ENCODE measurements at regions not wholly inside any gene's neighbourhood (a gene's known extent, or its start where the extent isn't known, plus 50 kb on each side); places are given as distances from the start of the nearest gene placed in this dataset.

DNA sequence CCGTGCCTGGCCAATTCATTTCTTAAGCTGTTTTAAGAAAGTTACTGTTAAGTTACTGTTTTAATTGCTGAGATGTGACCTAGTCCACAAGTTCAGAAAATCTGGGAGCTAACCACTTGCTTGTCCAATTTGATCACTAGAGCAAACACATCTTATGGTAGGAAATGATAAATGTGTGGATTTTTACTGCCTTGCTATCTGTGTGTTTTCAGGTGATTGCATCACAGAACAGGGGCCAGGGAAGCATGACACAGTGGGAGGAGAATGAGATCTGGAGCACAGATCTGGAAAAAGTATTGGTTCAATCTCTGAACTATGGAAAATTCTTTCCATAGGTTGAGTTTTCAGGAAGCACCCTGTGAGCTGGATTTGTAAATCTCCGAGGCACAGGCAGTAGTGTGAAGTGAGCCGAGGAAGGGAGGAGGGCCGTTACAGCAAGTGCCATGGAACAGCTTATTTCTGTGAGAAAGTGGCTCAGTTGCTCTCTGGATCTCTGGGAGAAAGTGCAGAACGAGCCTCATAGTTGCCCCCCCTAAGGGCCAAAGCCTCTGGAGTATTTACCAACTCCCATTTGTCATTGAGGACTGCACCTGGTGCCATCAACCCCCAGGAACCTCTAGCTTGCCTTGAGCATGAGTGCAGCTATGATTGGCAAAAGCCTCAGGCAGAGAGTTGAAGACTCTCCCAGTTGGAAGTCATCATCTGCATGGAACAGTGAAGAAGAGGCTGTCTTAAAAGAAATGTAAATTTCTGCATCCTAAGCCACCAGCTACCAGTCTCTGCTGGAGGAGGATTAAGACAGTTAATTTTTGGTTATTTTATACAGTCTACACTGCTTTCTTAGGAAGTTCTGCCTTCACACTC lies 161.8 kb upstream of the CLINT1 start:
- Histone ChIP-seq H3K27ac (ENCODE audit: low read depth in 1 of 2, low read length in 1 of 2) (no peak overlapping the region), H3K36me3 (ENCODE audit: control insufficient read depth in 4 of 4, insufficient read depth in 4 of 4, low read length in 4 of 4) (no peaks in the 10 kb centered on the region), H3K9me3 (ENCODE audit: control insufficient read depth in 4 of 4, insufficient read depth in 3 of 4, low read length in 3 of 4) (peaks cover 0 to 3% (median 0%) of the 10 kb centered on the region in 4 donors), H3K4me1 (ENCODE audit: control insufficient read depth in 5 of 5, insufficient read depth in 5 of 5, low read length in 5 of 5) (no peaks in the 10 kb centered on the region), H3K4me3 (no peak overlapping the region), H3K9ac (ENCODE audit: insufficient read depth in 1 of 2, low read length in 2 of 2) (no peak overlapping the region), H3K27me3 (ENCODE audit: control insufficient read depth in 3 of 3, insufficient read depth in 3 of 3, low read length in 2 of 3) (no peaks in the 10 kb centered on the region)
- TF ChIP-seq, protein P1, sequence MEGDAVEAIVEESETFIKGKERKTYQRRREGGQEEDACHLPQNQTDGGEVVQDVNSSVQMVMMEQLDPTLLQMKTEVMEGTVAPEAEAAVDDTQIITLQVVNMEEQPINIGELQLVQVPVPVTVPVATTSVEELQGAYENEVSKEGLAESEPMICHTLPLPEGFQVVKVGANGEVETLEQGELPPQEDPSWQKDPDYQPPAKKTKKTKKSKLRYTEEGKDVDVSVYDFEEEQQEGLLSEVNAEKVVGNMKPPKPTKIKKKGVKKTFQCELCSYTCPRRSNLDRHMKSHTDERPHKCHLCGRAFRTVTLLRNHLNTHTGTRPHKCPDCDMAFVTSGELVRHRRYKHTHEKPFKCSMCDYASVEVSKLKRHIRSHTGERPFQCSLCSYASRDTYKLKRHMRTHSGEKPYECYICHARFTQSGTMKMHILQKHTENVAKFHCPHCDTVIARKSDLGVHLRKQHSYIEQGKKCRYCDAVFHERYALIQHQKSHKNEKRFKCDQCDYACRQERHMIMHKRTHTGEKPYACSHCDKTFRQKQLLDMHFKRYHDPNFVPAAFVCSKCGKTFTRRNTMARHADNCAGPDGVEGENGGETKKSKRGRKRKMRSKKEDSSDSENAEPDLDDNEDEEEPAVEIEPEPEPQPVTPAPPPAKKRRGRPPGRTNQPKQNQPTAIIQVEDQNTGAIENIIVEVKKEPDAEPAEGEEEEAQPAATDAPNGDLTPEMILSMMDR (IDR thresholded peaks at IDR 0.05; ENCODE audit: control extremely low read depth, extremely low read depth) = no peak
- DNase-seq = no peak
- 71 to 83% methylated on average over 5 of the region's 5 CpGs for WGBS, 2 donors
- ATAC-seq (ENCODE audit: insufficient read depth, low FRiP score) = no peak

DNA sequence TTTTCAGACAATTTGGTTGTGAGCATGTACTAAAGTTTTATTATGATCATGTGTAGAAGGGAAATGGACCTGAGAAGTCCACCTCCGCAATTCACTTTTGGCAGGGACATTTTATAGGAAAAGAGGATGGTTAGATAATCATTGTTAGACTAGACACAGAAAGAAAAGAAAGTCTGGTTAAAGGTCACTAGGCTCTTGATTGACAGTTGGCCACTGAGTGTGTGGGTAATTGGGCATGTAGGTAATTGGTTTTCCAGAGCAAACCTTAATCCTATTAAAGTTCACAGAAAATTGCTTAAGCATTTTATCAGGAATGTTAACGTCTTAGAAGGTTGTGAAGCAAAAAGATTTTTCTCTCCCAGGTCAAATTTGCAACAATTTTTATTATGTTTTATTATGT lies 158.5 kb upstream of the CLINT1 start:
- WGBS, 2 donors = 82% methylated on average over 2 of the region's 2 CpGs
- peaks cover 0 to 3% (median 0%) of the 10 kb centered on the region in 3 donors for H3K27me3 ChIP-seq (ENCODE audit: control insufficient read depth in 3 of 3, insufficient read depth in 3 of 3, low read length in 2 of 3)
- ATAC-seq (ENCODE audit: insufficient read depth, low FRiP score) (no peak), DNase-seq (no peak)
- no peaks in the 10 kb centered on the region for H3K9me3 ChIP-seq (ENCODE audit: control insufficient read depth in 4 of 4, insufficient read depth in 3 of 4, low read length in 3 of 4)
- no peak overlapping the region for H3K4me3 ChIP-seq
- TF ChIP-seq, protein P1 (IDR thresholded peaks at IDR 0.05; ENCODE audit: control extremely low read depth, extremely low read depth) = no peak
- no peaks in the 10 kb centered on the region for H3K4me1 ChIP-seq (ENCODE audit: control insufficient read depth in 5 of 5, insufficient read depth in 5 of 5, low read length in 5 of 5)
- H3K27ac ChIP-seq (ENCODE audit: low read depth in 1 of 2, low read length in 1 of 2) = no peak overlapping the region
- no peaks in the 10 kb centered on the region for H3K36me3 ChIP-seq (ENCODE audit: control insufficient read depth in 4 of 4, insufficient read depth in 4 of 4, low read length in 4 of 4)
- no peak overlapping the region for H3K9ac ChIP-seq (ENCODE audit: insufficient read depth in 1 of 2, low read length in 2 of 2)

DNA sequence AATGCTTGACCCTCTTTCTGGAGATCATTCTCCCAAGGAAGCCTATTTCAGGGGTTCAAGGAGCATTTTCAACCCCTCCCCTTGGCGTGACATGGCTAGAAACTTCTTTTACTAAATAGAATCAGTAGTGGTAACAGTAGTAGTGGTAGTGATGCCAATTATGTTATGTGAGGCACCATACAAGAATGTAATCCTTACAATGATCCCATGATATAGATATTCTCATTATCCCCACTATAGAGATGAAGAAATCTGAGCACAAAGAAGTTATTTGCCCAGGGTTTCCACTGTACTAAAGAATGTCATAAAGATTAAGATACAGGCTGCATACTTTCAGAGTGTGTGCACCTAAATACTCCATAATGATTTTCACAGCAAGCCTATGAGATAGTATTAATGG lies 155.4 kb upstream of the CLINT1 start:
- no peaks in the 10 kb centered on the region for H3K4me1 ChIP-seq (ENCODE audit: control insufficient read depth in 5 of 5, insufficient read depth in 5 of 5, low read length in 5 of 5)
- no peaks in the 10 kb centered on the region for H3K36me3 ChIP-seq (ENCODE audit: control insufficient read depth in 4 of 4, insufficient read depth in 4 of 4, low read length in 4 of 4)
- H3K9me3 ChIP-seq (ENCODE audit: control insufficient read depth in 4 of 4, insufficient read depth in 3 of 4, low read length in 3 of 4) = no peaks in the 10 kb centered on the region
- ATAC-seq (ENCODE audit: insufficient read depth, low FRiP score) (no peak), DNase-seq (no peak)
- H3K27me3 ChIP-seq (ENCODE audit: control insufficient read depth in 3 of 3, insufficient read depth in 3 of 3, low read length in 2 of 3) = peaks cover 0 to 3% (median 0%) of the 10 kb centered on the region in 3 donors
- H3K9ac ChIP-seq (ENCODE audit: insufficient read depth in 1 of 2, low read length in 2 of 2) = no peak overlapping the region
- no peak overlapping the region for H3K4me3 ChIP-seq
- 90 to 94% methylated on average over 1 of the region's 1 CpG for WGBS, 2 donors
- H3K27ac ChIP-seq (ENCODE audit: low read depth in 1 of 2, low read length in 1 of 2) = no peak overlapping the region
- TF ChIP-seq, protein P1 (IDR thresholded peaks at IDR 0.05; ENCODE audit: control extremely low read depth, extremely low read depth) = no peak

Measured in lung (tissue), 11 donors.